Glomerular endothelial cell (primary cell): ENCODE measurements at regions not wholly inside any gene's neighbourhood (a gene's known extent, or its start where the extent isn't known, plus 50 kb on each side); places are given as distances from the start of the nearest gene placed in this dataset.
A peak's percentile ranks its signal among the peaks of the same experiment; 100 is the strongest.
"Not testable (repeated sequence)": the region's sequence is repeated elsewhere in the genome, so short reads cannot be mapped to it uniquely, and the experiment has no call there.

Experiments
- DNase-seq: peaks from one replicate; pipeline ENCODE4 v3.0.0-alpha.2; 2011; ENCODE audit warnings: low read depth, low spot score; ENCODE audit errors: extremely low read depth

- no peak for DNase-seq
Measured at GRCh38 chr13:71017607-71018006, 849.4 kb downstream of the DACH1 start.

- DNase-seq = no peak
Measured at GRCh38 chr13:71015516-71015915, 851.5 kb downstream of the DACH1 start.

DNA sequence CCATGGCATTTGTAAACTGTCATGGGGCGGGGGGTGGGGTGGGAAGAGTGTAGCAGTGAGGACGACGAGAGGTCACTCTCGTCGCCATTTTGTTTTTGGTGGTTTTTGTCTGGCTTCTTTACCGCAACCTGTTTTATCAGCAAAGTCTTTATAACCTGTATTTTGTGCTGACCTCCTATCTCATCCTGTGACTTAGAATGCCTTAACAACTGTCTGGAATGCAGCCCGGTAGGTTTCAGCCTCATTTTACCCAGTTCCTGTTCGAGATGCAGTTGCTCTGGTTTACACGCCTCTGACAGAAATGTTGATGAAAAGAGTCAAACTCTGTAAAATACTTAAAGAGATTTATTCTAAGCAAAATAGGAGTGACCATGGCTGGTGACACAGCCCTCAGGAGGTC lies 852.0 kb downstream of the DACH1 start:
- DNase-seq = no peak

GRCh38 chr13:71005919-71006318 lies 861.1 kb downstream of the DACH1 start:
- DNase-seq = no peak

GRCh38 chr13:70995338-70995737 lies 871.7 kb downstream of the DACH1 start:
- no peak for DNase-seq

DNA sequence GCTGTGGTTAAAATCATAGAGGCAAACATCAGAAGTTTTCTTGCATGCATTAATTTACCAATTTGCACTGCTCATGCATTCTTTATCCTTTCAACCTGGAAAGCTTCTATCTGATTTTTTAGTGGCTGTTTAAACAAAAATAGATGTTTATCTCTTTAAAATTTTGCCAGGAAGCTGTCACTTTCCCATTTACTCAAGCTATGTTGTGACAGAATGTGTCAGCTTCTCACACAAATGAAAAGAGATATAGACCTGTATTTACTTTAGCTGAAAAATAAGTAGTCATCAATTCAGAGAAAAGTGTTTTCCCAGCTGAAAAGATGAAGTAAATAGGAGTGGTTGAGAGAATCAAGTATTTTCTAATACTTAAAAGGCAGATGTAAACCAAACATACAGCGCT lies 872.8 kb downstream of the DACH1 start:
- no peak for DNase-seq

GRCh38 chr13:70987043-70987442 lies 878.8 kb upstream of the KLHL1 start:
- DNase-seq = no peak

- no peak for DNase-seq
Measured at GRCh38 chr13:70985371-70985770, 877.1 kb upstream of the KLHL1 start.

DNA sequence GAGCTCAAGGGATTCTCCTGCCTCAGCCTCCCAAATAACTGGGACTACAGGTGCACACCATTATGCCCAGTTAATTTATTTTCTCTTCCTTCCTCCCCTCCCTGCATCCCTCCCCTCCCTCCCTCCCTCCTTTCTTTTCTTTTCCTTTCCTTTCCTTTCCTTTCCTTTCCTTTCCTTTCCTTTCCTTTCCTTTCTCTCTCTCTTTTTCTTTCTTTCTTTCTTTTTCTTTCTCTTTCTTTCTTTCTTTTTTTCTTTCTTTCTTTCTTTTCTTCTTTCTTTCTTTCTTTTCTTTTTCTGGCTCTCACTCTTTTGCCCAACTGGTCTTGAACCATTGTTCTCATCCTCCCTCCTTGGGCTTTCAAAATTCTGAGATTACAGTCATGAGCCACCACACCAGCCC lies 873.0 kb upstream of the KLHL1 start:
- DNase-seq = not testable (repeated sequence)

GRCh38 chr13:70969321-70969720 lies 861.1 kb upstream of the KLHL1 start:
- no peak for DNase-seq

GRCh38 chr13:70967564-70967963 lies 859.3 kb upstream of the KLHL1 start:
- DNase-seq = no peak

DNA sequence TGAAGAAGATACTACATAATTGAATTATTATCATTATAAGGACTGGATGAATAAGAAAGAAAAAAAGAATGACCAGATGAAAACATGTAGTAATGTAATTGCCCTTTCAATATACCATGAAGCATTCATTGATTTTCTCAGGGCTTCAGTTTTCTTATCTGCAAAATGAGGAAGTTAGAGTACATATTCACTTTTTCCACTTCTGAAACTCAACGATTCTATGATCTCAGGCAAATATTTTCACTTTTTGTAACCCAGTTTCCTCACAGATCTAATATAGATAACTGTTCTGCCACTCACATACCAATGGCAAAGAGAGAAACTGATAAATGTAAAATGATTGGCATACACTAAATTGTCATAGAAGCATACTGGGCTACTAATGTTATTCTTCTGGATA lies 856.6 kb upstream of the KLHL1 start:
- no peak for DNase-seq

GRCh38 chr13:70964124-70964523 lies 855.9 kb upstream of the KLHL1 start:
- no peak for DNase-seq

DNA sequence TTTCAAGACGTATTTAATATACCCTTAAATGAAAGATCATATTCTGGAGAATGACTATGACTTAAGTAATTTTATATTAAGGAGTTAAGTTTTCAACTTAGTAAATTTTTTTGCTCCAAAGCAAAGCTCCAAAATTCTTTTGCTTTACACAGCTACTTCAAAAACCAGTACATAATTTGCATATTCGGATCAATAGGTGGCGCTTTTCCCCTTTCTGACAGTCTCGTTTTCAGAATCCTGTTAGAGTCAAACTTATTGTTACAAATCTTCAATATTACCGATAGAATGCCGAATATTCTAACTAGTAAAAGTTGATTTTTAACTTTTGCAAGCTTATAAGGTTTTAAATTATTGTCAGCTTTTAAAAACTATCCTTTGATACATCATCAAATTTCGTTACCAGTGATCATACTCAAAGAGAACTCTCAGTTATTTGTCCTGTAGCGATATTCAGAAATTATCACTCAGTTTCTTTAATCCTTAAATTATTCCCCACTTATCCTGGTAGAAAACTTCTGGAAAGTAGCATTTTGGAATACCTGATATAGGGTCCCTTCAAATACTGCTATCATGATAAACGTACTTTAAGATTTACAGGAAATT lies 852.7 kb upstream of the KLHL1 start:
- peak; percentile 12 for DNase-seq

- no peak for DNase-seq
Measured at GRCh38 chr13:70959035-70959775, 851.0 kb upstream of the KLHL1 start.

DNA sequence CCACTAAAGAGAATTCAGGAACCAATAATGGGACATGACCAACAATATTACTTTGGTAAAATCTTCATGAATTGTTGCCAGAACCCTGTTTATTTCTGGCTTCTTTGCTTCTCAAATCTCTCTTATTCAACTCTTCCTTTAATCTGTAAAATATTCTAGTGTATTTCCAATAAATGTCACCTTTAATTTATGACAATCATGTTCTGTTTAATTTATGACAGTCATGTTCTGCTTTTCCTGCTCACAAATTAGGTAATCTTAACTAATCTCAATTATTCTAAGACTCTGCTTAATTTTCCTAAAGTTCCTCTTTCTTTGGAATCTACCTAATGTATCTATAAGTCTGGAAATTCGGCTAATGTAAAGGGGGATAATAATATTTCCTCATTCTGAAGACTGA lies 847.6 kb upstream of the KLHL1 start:
- no peak for DNase-seq

DNA sequence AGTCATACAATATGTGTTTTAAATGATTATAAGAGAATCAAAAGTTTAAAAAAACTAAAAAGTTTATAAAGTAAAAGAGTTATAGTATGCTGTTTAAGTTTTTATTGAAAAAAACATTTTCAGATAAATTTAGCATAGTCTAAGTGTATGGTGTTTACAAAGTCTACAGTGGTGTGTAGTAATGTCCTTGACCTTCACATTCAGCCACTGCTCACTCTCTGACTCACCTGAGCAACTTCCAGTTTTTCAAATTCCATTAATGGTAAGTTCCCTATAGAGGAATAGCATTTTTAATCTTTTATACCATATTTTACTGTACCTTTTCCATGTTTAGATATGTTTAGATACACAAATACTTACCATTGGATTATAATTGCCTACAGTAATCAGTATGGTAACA lies 842.4 kb upstream of the KLHL1 start:
- DNase-seq = no peak

GRCh38 chr13:70945506-70945905 lies 837.3 kb upstream of the KLHL1 start:
- DNase-seq = no peak

DNA sequence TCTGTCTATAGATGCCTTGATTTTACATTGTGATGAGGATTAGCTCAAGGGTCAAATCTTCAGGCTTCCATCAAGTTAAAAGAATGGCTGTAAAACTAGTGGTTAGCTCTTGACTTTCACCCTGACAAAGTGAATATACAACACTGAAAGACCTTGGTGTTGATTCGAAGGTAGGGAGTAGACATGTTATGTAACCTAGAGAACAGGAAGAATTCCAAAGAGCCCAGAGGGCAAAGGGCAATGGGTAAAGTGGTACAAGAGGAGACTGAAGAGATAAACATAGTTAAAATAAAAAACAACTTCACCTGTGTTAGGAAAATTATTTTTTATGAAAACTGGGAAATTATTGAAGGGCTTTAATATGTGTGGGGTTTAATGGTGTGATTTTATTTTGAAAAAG lies 833.2 kb upstream of the KLHL1 start:
- no peak for DNase-seq

GRCh38 chr13:70938462-70938861 lies 830.2 kb upstream of the KLHL1 start:
- DNase-seq = no peak

- DNase-seq = no peak
Measured at GRCh38 chr13:70932511-70932910, 824.3 kb upstream of the KLHL1 start.

DNA sequence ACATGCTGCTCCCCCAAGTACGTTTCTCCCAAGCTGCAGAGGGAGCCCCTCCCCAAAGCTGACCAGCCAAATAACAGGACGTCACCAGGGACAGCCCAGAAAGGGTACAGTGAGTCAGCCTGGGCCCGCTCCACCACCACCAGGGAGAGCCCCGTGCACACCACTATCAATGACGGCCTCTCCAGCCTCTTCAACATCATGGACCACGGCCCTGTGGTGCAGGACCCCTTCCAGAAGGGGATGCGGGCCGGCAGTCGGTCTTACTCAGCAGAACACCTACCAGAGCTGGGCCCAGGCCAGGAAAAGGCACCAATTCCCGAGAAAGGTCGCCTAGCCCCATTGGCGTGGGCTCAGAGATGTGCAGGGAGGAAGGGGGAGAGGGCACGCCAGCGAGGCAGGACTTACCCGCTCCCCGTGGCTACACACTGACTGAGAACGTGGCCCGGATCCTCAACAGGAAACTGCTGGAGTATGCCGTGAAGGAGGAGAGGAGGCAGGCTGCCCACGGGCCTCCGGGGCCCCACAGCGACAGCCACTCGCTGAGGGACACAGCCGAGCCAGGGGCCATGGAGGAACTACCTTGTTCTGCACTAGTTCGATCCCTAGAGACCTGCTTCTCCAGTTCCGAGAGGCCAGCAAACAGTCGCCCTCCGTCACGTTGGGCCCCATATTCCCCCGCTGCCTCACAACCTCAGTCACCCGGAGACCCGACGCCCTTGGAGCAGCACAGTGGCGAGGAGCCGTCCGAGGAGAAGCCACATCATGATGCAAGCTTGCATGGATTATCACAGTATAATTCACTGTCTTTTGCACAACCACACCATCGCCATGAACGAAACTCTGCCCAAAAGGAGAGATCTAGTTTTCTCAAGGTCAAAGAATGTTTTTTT lies 815.9 kb upstream of the KLHL1 start:
- DNase-seq = no peak
